HepG2 (cell line): ENCODE measurements at regions not wholly inside any gene's neighbourhood (a gene's known extent, or its start where the extent isn't known, plus 50 kb on each side); places are given as distances from the start of the nearest gene placed in this dataset.
A peak's percentile ranks its signal among the peaks of the same experiment; 100 is the strongest.

Source experiments
- ARNT ChIP-seq: fragments of 450-650 bp; IDR thresholded peaks from 2 replicates; pipeline ENCODE4 v1.6.1; 2017
- CCDC6 ChIP-seq: sonication (generic); formaldehyde crosslinking; IDR thresholded peaks from 2 replicates; pipeline ENCODE4 v1.8.1; 2022; ENCODE audit warnings: mild to moderate bottlenecking, missing genetic modification reagents, moderate library complexity
- CTCF ChIP-seq: sonication (generic); formaldehyde crosslinking; IDR thresholded peaks from 2 replicates; pipeline ENCODE4 v1.5.0; 2020; ENCODE audit warnings: mild to moderate bottlenecking, missing genetic modification reagents, moderate library complexity
- DDIT3 ChIP-seq: sonication (generic); formaldehyde crosslinking; IDR thresholded peaks from 2 replicates; pipeline ENCODE4 v1.4.0; 2020; ENCODE audit warnings: mild to moderate bottlenecking, missing genetic modification reagents
- FOXA1 ChIP-seq, 2 experiments: fragments of 450-650 bp in 1 of 2; sonication (generic) in 1 of 2; formaldehyde crosslinking in 1 of 2; IDR thresholded peaks; 2 replicates each; pipeline versions ENCODE4 v1.4.0 to v1.6.1; 2016 to 2020; ENCODE audit warnings: missing genetic modification reagents in 1 of 2
- FOXP1 ChIP-seq, 2 experiments: fragments of 450-650 bp in 1 of 2; IDR thresholded peaks; 2 replicates each; pipeline ENCODE4 v1.6.1; 2017 to 2018; ENCODE audit warnings: antibody characterized with exemption in 1 of 2
- KDM5B ChIP-seq: sonication (generic); formaldehyde crosslinking; IDR thresholded peaks from 2 replicates; pipeline ENCODE4 v1.4.0; 2020; ENCODE audit warnings: missing genetic modification reagents, mild to moderate bottlenecking, borderline replicate concordance
- MBD4 ChIP-seq: IDR thresholded peaks from 2 replicates; pipeline ENCODE4 v1.6.1; 2012; ENCODE audit warnings: low read length, inconsistent platforms, borderline replicate concordance
- MEIS2 ChIP-seq: sonication (generic); formaldehyde crosslinking; IDR thresholded peaks from 2 replicates; pipeline ENCODE4 v1.9.0; 2021; ENCODE audit warnings: mild to moderate bottlenecking, missing genetic modification reagents
- NR2F6 ChIP-seq, 2 experiments: IDR thresholded peaks; 2 replicates each; pipeline ENCODE4 v1.6.1; 2016; ENCODE audit warnings: antibody characterized with exemption in 1 of 2, mild to moderate bottlenecking in 1 of 2
- POGK ChIP-seq: sonication (generic); formaldehyde crosslinking; conservative IDR thresholded peaks from 2 replicates; pipeline ENCODE4 v1.8.0; 2022; ENCODE audit warnings: mild to moderate bottlenecking, moderate library complexity, missing genetic modification reagents
- RAD21 ChIP-seq: fragments of 450-650 bp; formaldehyde crosslinking; IDR thresholded peaks from 2 replicates; pipeline ENCODE4 v1.5.0; 2020; ENCODE audit warnings: mild to moderate bottlenecking
- SMARCE1 ChIP-seq: fragments of 450-650 bp; IDR thresholded peaks from 2 replicates; pipeline ENCODE4 v1.6.1; 2017; ENCODE audit warnings: borderline replicate concordance
- SMC3 ChIP-seq: IDR thresholded peaks from 2 replicates; pipeline ENCODE4 v1.6.1; 2011; ENCODE audit warnings: low read length, improper control_type of control experiment
- STAG1 ChIP-seq: sonication (generic); formaldehyde crosslinking; IDR thresholded peaks from 2 replicates; pipeline ENCODE4 v1.4.0; 2020; ENCODE audit warnings: missing genetic modification reagents
- TEAD3 ChIP-seq: optimal IDR thresholded peaks from 2 replicates; pipeline ENCODE3; 2016; ENCODE audit warnings: borderline replicate concordance
- YEATS2 ChIP-seq: sonication (generic); formaldehyde crosslinking; IDR thresholded peaks from 2 replicates; pipeline ENCODE4 v1.4.0; 2020; ENCODE audit warnings: missing genetic modification reagents, borderline replicate concordance
- ZBTB14 ChIP-seq: sonication (generic); formaldehyde crosslinking; IDR thresholded peaks from 2 replicates; pipeline ENCODE4 v1.4.0; 2020; ENCODE audit warnings: missing genetic modification reagents
- ZFYVE20 ChIP-seq: sonication (generic); formaldehyde crosslinking; IDR thresholded peaks from 2 replicates; pipeline ENCODE4 v1.8.0; 2023; ENCODE audit warnings: low read depth, mild to moderate bottlenecking, moderate library complexity, missing genetic modification reagents, borderline replicate concordance
- ZNF496 ChIP-seq: sonication (generic); formaldehyde crosslinking; IDR thresholded peaks from 2 replicates; pipeline ENCODE4 v1.8.1; 2023; ENCODE audit warnings: mild to moderate bottlenecking, moderate library complexity, missing genetic modification reagents; ENCODE audit not compliant: insufficient replicate concordance
- ZNF530 ChIP-seq: sonication (generic); formaldehyde crosslinking; IDR thresholded peaks from 2 replicates; pipeline ENCODE4 v1.5.0; 2020; ENCODE audit warnings: low read depth, mild to moderate bottlenecking, missing genetic modification reagents
- ZNF558 ChIP-seq: sonication (generic); formaldehyde crosslinking; IDR thresholded peaks from 2 replicates; pipeline ENCODE4 v1.9.0; 2022; ENCODE audit warnings: mild to moderate bottlenecking, missing genetic modification reagents, borderline replicate concordance
- ZNF629 ChIP-seq: sonication (generic); formaldehyde crosslinking; conservative IDR thresholded peaks from 2 replicates; pipeline ENCODE4 v1.5.0; 2020; ENCODE audit warnings: missing genetic modification reagents
- ZNF660 ChIP-seq: sonication (generic); formaldehyde crosslinking; IDR thresholded peaks from 2 replicates; pipeline ENCODE4 v1.5.1; 2020; ENCODE audit warnings: mild to moderate bottlenecking, low read depth, missing genetic modification reagents, borderline replicate concordance
- ZNF784 ChIP-seq: sonication (generic); formaldehyde crosslinking; IDR thresholded peaks from 2 replicates; pipeline ENCODE4 v1.5.1; 2020; ENCODE audit warnings: missing genetic modification reagents, mild to moderate bottlenecking, borderline replicate concordance

GRCh38 chr3:56988458-56989168, 71.9 kb upstream of the SPATA12 start (continued):
- TF ChIP-seq POGK (CRISPR knock-in tag) = 0 out of 2 replicates have a peak, but pooled peaks have one; percentile 22
- TF ChIP-seq ZNF496 (CRISPR knock-in tag) = no peak
- TF ChIP-seq CTCF (CRISPR knock-in tag) = peak; percentile 86
- TF ChIP-seq NR2F6 (IDR thresholded peaks at IDR 0.05) = no peak
- no peak for TF ChIP-seq NR2F6 (CRISPR knock-in tag; IDR thresholded peaks at IDR 0.05)
- TF ChIP-seq TEAD3 = peak; percentile 77
- TF ChIP-seq STAG1 (CRISPR knock-in tag) = peak; percentile 93
- TF ChIP-seq MEIS2 (CRISPR knock-in tag) = no peak
- TF ChIP-seq ZNF629 = no peak
- no peak for TF ChIP-seq DDIT3 (CRISPR knock-in tag)
- no peak for TF ChIP-seq KDM5B (CRISPR knock-in tag)
- TF ChIP-seq ZNF558 = no peak
- no peak for TF ChIP-seq FOXA1 (IDR thresholded peaks at IDR 0.05)
- no peak for TF ChIP-seq FOXA1 (CRISPR knock-in tag; IDR thresholded peaks at IDR 0.05)
- no peak for TF ChIP-seq ARNT
- TF ChIP-seq MBD4 = no peak
- TF ChIP-seq YEATS2 (CRISPR knock-in tag) = peak; percentile 34; the same call in 1 of the 2 replicates
- TF ChIP-seq RAD21 (CRISPR knock-in tag) = peak; percentile 82
- TF ChIP-seq ZBTB14 (CRISPR knock-in tag) = no peak
- no peak for TF ChIP-seq ZNF660 (CRISPR knock-in tag)
- TF ChIP-seq CCDC6 (CRISPR knock-in tag) = no peak
- TF ChIP-seq SMARCE1 = no peak
- no peak for TF ChIP-seq FOXP1 (IDR thresholded peaks at IDR 0.05)
- no peak for TF ChIP-seq FOXP1 (CRISPR knock-in tag; IDR thresholded peaks at IDR 0.05)
- TF ChIP-seq SMC3 = peak; percentile 95
- TF ChIP-seq ZFYVE20 (CRISPR knock-in tag) = no peak
- no peak for TF ChIP-seq ZNF784 (CRISPR knock-in tag)
- TF ChIP-seq ZNF530 (CRISPR knock-in tag) = no peak
